GM18909 (cell line): ENCODE measurements at regions not wholly inside any gene's neighbourhood (a gene's known extent, or its start where the extent isn't known, plus 50 kb on each side); places are given as distances from the start of the nearest gene placed in this dataset.
"Not testable (repeated sequence)": the region's sequence is repeated elsewhere in the genome, so short reads cannot be mapped to it uniquely, and the experiment has no call there.

Experiments used
- ATAC-seq: cut with Tn5 transposase; IDR thresholded peaks from one replicate; pipeline ENCODE4 v1.9.1; 2021; ENCODE audit warnings: mild to moderate bottlenecking; ENCODE audit not compliant: unreplicated experiment, poor library complexity

DNA sequence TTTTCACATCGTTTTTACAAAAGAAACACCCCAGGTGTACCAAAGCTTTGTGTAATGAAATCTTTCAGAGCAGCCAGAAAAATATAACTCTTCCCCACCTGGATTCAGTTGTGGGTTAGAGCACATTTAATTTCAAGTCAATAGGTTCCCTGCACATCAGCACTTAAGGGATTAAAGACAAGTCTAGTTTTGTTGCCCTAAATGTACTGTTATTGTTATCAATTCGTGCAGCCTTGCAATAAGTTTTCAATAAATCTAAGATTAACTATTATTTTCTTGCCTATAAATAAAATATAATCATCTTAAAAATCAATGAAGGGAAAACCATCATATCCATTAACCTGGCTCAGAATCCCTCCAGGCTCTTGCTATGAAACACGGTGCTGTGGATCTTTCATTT is 172.5 kb upstream of the CDIN1 start:
- ATAC-seq, result no peak

DNA sequence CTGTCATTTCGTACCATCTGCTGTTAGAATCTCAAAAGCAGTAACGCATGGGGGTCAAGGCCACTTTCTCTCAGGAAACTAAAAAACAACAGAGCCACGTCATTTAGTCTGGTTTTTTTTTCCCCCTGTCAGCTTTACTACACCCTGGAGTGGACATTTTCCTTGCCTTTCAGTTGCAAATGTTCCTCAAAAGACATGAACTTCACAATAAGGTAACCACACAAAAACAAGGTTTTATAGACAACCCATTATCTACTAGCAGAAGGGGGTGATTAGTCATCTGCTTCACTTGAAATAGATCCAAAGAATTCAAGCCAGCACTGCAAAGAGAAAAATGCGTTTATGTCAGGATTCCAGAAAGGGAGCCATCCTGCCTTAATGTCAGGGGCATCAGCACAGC is 171.8 kb upstream of the CDIN1 start:
- no peak for ATAC-seq

- ATAC-seq, result no peak
Measured at GRCh38 chr15:36409819-36410218, 169.6 kb upstream of the CDIN1 start.

- no peak for ATAC-seq
Measured at GRCh38 chr15:36414670-36415069, 164.8 kb upstream of the CDIN1 start.

GRCh38 chr15:36415643-36416042 is 163.8 kb upstream of the CDIN1 start:
- no peak for ATAC-seq

- no peak for ATAC-seq
Measured at GRCh38 chr15:36422631-36423030, 156.8 kb upstream of the CDIN1 start.

DNA sequence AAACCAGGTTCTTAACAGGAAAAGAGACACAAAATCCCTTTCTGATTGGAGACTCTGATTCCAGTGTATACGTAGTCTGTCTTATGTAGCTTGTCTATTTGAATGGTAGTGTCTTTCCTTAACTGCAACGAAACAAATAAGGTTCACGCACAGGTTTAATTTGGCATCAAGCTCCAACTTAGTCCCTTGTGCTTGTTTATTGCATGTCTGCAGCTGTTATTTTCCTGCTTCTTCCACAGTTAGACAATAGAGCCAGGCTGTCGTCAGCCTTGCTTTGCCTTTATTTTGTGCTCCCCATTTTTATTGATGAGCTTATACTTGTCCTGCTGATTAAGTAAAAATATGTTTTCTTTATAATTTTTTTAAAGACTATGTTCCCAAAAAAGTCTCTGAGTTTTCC is 152.7 kb upstream of the CDIN1 start:
- ATAC-seq, result no peak

DNA sequence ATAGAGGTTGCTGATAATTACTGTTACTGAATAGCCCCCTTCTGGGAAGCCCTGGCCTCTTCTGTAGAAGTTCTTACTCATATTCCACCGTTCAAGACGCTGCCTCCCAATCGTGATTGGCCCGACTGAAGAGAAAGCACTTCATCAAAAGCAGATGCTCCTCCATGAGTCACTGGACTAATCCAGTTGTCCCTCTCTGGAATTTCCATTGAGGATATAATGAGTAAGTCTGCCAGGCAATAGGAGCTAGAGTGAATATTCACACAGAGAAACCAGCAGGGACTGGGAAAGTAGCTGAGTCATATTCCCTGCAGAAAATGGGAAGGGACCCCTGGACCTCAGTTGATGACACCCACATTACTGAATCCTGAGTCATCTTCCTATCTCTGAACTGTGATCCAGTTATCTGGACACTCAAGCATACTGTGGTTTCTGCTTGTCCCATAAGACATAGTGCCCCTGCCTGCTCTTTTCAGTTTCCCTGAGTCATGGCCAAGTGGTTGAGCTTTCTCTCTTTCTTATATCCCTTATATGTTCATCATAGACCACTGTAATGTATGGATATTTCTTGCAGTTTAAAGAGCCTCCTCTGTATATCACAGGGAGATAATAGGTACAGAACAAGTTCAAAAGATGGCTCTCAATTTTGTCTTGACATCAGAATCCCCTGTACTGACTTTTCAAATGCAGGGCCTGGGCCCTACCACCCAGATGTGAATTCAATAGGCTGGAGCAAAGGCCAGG is 151.2 kb upstream of the CDIN1 start:
- ATAC-seq, result no peak

DNA sequence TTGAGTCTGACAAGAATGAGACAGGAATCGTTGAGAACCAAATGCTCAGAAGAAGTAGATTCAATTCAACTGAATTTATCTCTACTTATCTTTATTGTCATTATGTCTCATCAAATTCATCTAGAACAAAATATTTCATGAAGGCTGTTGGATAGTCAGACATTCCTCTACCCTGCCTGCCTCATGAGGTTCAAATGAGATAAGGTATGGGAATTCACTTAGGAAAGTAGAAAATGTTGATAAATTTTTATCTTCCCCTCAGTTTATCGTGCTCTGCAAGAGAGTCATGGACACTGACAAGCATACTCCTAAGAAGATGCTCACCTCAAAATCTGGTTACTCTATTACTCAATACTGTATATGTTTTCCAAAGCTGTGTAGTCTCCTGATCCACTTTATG is 149.7 kb upstream of the CDIN1 start:
- no peak for ATAC-seq

DNA sequence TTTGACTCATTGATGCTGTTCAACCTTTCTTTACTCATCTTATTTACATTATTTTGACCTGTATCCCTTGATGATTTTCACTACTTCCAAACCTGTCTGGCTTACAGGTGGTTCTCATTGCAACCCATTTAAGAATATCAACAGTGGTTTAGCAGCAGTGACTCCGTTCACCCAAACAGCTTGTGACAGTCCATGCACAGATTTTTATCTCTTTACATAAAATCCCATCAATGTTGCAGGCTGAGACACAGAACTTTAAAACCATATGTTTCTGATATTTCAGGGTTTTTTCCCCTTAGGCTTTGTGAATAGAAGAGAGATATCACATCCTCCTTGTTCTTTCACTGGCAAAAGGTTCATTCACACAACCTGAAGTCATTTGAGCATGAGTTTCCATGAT is 149.1 kb upstream of the CDIN1 start:
- ATAC-seq, result no peak

DNA sequence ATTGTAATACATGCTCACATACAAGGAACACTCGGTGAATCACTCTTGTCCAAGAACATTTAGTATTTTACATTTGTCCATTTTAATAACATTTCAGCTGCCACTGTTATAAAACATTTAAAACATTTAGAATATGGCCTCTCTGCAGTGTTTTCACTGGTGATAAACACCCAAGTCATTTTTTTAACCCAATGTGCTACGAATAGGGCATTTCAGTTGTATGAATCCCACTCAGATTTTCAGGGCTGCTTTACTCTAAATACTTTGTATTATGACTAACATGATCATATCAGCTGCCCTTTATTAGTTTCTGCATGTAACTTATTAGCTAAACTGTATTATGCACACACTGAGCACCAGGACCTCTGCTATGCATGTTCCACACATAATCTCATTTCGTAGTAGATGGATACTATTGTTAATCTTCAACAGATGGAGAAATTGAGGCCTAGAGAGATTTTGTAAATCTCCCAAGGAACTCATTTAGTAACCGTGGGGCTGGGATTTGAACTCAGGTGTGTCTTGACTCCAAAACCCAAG is 148.6 kb upstream of the CDIN1 start:
- ATAC-seq, result no peak

- no peak for ATAC-seq
Measured at GRCh38 chr15:36432161-36432560, 147.3 kb upstream of the CDIN1 start.

- no peak for ATAC-seq
Measured at GRCh38 chr15:36434177-36434576, 145.2 kb upstream of the CDIN1 start.

DNA sequence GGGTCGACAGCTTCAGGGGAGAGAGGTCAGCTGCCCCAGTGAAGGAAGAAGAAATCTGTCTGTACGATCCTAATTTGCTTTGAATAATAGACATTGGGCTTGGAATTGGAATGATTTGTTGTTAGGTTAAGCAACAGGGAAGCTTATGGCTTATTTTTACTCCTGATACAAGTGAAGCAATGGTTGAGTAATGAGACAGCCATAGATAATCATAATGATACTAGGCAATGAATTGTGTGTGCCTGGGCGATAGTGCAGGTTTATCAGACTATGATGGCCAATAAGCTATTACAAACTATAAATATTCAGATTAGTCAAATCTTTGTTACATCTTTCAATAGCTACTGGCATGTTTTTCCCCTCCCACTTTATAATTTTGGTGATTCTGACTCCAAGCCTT is 140.9 kb upstream of the CDIN1 start:
- ATAC-seq, result no peak

- no peak for ATAC-seq
Measured at GRCh38 chr15:36447373-36447772, 132.1 kb upstream of the CDIN1 start.

DNA sequence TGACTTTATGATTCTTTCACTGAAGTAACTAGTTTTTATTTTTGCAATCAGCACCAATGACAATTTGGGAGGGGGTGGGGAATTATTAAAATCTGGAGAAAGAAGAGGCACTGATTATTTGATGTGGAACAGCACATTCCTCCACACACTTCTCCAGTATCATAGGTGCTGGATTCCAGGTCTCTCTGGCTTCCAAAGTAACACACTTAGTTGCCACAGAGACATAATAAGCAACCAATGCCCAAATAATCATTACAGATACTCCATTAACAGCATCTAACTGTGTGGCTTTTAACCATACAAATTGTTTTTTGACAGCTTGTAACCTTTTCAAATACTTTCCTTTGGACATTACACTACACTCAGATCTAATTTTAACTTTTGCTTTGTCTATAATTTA is 131.0 kb upstream of the CDIN1 start:
- ATAC-seq, result no peak

DNA sequence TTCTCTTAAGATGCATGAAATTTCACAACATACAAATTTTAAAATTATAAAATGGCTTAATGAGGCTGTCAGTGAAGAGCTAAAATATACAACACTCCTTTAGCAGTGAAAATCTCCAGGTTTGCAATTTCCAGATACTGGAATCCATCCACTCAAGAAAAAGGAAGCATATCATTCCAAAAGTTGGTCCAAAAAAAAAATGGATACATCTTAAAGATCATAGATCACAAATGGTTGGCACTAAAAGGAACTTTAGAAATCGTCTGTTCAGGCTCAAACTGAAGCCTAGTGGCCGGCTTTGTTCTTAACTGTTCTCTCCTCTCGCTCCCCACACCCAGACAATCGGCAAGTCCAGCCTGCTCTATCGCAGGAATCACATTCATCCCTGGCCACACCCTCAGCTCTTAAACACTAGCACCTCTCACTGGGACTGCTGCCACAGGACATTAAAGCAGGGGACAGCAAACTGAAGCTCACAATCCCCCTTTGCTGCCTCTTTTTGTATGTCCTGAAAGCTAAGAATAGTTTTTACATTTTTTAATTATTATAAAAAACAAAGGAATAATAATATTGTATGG is 130.3 kb upstream of the CDIN1 start:
- ATAC-seq, result no peak

GRCh38 chr15:36449662-36450145 is 129.7 kb upstream of the CDIN1 start:
- no peak for ATAC-seq

DNA sequence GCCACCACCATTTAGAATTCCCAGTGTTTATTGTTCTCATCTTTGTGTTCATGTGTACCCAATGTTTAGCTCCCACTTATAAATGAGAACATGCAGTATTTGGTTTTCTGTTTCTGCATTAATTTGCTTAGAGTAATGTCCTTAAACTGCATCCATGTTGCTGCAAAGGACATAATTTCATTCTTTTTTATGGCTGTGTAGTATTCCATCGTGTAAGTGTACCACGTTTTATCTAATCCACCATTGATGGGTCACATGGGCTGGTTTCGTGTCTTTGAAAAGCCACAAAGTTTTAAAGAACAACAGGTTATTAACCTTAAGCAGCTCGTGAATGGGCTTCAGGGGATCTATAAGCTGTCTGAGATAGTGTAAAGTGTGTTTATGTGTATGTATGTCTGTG is 125.2 kb upstream of the CDIN1 start:
- not testable (repeated sequence) for ATAC-seq

GRCh38 chr15:36458411-36458810 is 121.0 kb upstream of the CDIN1 start:
- no peak for ATAC-seq

GRCh38 chr15:36465304-36465703 is 114.1 kb upstream of the CDIN1 start:
- ATAC-seq, result no peak

GRCh38 chr15:36468746-36469145 is 110.7 kb upstream of the CDIN1 start:
- no peak for ATAC-seq
